ENCODE measurements at regions not wholly inside any gene's neighbourhood (a gene's known extent, or its start where the extent isn't known, plus 50 kb on each side); places are given as distances from the start of the nearest gene placed in this dataset.

GRCh38 chr10:121335386-121335925 lies 262.8 kb downstream of the FGFR2 start:
- no peak for TF ChIP-seq CTCF (IDR thresholded peaks at IDR 0.05; ENCODE audit: insufficient read depth, low read depth, low read length)
- H3K4me3 ChIP-seq (ENCODE audit: low read depth, low read length), result no peak overlapping the region

GRCh38 chr10:121337427-121337826 lies 260.8 kb downstream of the FGFR2 start:
- TF ChIP-seq CTCF (IDR thresholded peaks at IDR 0.05; ENCODE audit: insufficient read depth, low read depth, low read length), result no peak
- no peak overlapping the region for H3K4me3 ChIP-seq (ENCODE audit: low read depth, low read length)
- no peak for DNase-seq (ENCODE audit: low read depth)

More at GRCh38 chr10:121335386-121335925, 262.8 kb downstream of the FGFR2 start:
- no peak for DNase-seq (ENCODE audit: low read depth)

- no peak for DNase-seq (ENCODE audit: low read depth)
- no peak for TF ChIP-seq CTCF (IDR thresholded peaks at IDR 0.05; ENCODE audit: insufficient read depth, low read depth, low read length)
- no peak overlapping the region for H3K4me3 ChIP-seq (ENCODE audit: low read depth, low read length)
Observed at GRCh38 chr10:121338206-121338980, 259.9 kb downstream of the FGFR2 start.

DNA sequence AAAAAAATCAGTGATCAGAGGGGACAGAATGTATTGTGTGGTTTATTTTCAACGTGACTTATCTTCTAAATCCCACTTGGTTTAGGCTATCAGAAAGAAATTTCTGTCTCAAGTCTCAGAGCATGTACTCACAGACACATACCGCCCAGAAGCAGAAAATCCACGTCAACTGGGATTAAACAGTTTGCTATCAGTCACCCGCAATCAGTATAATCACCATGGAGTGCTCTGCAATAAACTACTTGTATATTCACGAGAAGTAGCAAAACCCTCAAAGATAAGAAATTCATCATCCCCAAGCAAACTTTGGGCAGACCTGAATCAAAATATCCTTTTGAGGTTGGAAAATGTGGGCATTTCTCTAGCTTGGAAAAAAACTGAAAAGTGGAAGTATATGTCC lies 259.1 kb downstream of the FGFR2 start:
- H3K4me3 ChIP-seq (ENCODE audit: low read depth, low read length), result no peak overlapping the region
- no peak for TF ChIP-seq CTCF (IDR thresholded peaks at IDR 0.05; ENCODE audit: insufficient read depth, low read depth, low read length)
- no peak for DNase-seq (ENCODE audit: low read depth)

DNA sequence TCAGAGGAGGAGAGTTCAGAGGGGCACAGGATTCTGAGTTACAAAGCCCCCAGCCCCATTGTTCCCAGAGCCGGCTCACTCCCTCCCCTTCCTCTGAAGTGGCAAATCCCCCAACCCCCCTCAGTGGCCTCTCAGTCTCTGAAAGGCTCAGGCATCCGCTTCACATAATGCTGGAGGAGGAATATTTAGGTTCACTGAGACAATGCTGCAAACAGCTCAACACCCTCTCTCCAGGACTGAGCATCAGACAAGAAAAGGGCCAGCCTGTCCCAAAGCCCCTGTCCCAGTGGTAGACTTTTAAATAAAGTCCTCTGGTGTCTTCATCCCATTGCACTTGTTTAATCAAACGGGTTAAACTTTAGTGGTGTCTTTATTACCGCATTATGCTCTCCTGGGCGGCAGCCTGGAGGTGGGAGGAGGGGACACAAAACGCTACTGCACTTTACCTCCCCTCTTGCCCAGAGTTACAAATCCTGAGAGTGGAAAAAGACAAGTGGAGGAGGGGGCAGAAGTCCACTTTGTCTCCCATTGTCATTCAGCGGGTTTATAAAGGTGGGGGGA lies 257.9 kb downstream of the FGFR2 start:
- H3K4me3 ChIP-seq (ENCODE audit: low read depth, low read length), result no peak overlapping the region
- no peak for DNase-seq (ENCODE audit: low read depth)
- TF ChIP-seq CTCF (IDR thresholded peaks at IDR 0.05; ENCODE audit: insufficient read depth, low read depth, low read length), result no peak

GRCh38 chr10:121351540-121351939 lies 246.7 kb downstream of the FGFR2 start:
- no peak for DNase-seq (ENCODE audit: low read depth)
- no peak for TF ChIP-seq CTCF (IDR thresholded peaks at IDR 0.05; ENCODE audit: insufficient read depth, low read depth, low read length)
- H3K4me3 ChIP-seq (ENCODE audit: low read depth, low read length), result no peak overlapping the region
